Osteocyte (in vitro differentiated cells): ENCODE measurements at regions not wholly inside any gene's neighbourhood (a gene's known extent, or its start where the extent isn't known, plus 50 kb on each side); places are given as distances from the start of the nearest gene placed in this dataset.

Experiments used
- DNase-seq: peaks from one replicate; pipeline ENCODE4 v3.0.0; 2021; ENCODE audit warnings: mixed read lengths; ENCODE audit not compliant: unreplicated experiment; ENCODE audit errors: extremely low spot score
- H3K27ac Mint-ChIP-seq: one replicate; pipeline ENCODE4 v1.8.0; 2021; ENCODE audit warnings: mild to moderate bottlenecking, mixed read lengths; ENCODE audit not compliant: unreplicated experiment
- H3K27me3 Mint-ChIP-seq: one replicate; pipeline ENCODE4 v1.8.0; 2021; ENCODE audit warnings: mixed read lengths; ENCODE audit not compliant: unreplicated experiment
- H3K36me3 Mint-ChIP-seq: one replicate; pipeline ENCODE4 v1.8.0; 2021; ENCODE audit warnings: mixed read lengths; ENCODE audit not compliant: unreplicated experiment
- H3K4me1 Mint-ChIP-seq: one replicate; pipeline ENCODE4 v1.8.0; 2021; ENCODE audit warnings: mixed read lengths; ENCODE audit not compliant: unreplicated experiment
- H3K4me3 Mint-ChIP-seq: one replicate; pipeline ENCODE4 v1.8.0; 2021; ENCODE audit warnings: mild to moderate bottlenecking, moderate library complexity, mixed read lengths; ENCODE audit not compliant: unreplicated experiment
- H3K9me3 Mint-ChIP-seq: one replicate; pipeline ENCODE4 v1.8.0; 2021; ENCODE audit warnings: mixed read lengths; ENCODE audit not compliant: unreplicated experiment
- TF ChIP-seq, protein P1 (sequence below): fragments of 200-600 bp; sonication (generic); IDR thresholded peaks from 2 replicates; pipeline ENCODE4 v1.5.0; 2021; ENCODE audit warnings: antibody characterized with exemption, mild to moderate bottlenecking, moderate library complexity

DNA sequence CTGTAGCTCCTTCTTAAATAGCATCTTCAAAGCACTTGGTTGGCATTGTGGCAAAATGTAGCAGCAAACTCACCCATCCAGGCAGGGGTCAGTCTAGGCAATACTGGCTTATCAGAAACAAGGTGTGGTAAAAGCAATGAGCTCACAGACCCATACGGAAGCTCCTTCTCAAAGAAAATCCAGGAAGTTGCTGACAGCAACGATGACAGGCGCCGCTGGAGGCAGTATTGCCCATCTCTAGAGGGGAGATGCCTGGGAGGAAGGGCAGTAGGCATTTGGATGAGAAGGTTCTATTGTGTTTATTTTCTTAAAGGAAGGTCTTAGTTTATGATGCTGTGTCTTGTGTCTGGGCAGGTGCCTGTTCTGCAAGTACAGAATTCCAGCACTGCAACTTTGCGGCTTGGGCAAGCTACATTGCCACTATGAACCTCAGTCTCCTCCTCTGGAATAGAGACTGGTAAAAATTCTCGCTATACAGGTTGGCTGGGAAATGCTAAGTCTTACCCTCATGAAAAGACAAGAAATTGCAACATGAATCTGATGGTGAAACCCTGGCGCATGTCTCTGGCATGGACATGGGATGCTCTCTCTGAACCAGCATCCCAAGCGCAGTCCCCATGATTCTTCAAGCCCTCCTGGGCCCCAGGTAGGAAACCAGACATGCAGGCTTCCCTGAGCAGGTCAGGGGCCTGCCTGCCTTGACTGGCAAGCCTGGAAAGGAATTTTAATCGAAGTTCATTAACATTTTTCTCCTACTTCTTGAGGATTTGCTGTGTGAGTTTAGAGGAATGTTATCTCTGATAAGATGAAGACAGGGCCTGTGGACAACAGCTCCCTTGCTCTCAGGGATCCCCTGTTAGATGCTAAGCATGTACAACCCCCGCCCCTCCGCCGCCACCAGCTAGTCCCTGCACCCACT lies 156.0 kb downstream of the TFCP2L1 start:
- DNase-seq, result no peak
- H3K4me1 Mint-ChIP-seq, result no peaks in the 10 kb centered on the region

DNA sequence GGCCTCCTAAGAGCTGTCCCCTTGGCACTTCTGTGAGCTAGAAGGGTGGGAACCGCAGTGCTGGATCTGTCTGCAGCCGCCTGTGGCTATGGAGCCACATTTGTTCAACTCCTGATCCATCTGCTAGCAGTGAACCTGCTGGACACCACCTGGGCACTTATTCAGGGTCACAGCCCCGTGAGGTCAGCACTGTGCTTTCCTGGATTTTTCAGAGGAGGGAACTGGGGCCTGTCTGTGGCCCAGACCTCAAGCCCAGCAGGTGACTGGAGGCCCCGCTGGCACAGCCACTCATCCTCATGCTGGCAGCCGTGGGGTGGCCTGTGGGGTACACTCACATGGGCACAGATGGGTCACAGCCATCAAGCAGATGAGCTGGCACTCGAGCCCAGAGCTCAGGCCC lies 155.3 kb downstream of the TFCP2L1 start:
- H3K4me1 Mint-ChIP-seq, result no peaks in the 10 kb centered on the region
- H3K36me3 Mint-ChIP-seq, result no peaks in the 10 kb centered on the region
- TF ChIP-seq, protein P1, sequence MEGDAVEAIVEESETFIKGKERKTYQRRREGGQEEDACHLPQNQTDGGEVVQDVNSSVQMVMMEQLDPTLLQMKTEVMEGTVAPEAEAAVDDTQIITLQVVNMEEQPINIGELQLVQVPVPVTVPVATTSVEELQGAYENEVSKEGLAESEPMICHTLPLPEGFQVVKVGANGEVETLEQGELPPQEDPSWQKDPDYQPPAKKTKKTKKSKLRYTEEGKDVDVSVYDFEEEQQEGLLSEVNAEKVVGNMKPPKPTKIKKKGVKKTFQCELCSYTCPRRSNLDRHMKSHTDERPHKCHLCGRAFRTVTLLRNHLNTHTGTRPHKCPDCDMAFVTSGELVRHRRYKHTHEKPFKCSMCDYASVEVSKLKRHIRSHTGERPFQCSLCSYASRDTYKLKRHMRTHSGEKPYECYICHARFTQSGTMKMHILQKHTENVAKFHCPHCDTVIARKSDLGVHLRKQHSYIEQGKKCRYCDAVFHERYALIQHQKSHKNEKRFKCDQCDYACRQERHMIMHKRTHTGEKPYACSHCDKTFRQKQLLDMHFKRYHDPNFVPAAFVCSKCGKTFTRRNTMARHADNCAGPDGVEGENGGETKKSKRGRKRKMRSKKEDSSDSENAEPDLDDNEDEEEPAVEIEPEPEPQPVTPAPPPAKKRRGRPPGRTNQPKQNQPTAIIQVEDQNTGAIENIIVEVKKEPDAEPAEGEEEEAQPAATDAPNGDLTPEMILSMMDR, result no peak
- DNase-seq, result no peak
- no peak overlapping the region for H3K4me3 Mint-ChIP-seq
- H3K9me3 Mint-ChIP-seq, result no peaks in the 10 kb centered on the region
- H3K27ac Mint-ChIP-seq, result no peak overlapping the region
- H3K27me3 Mint-ChIP-seq, result peaks cover 36% of the 10 kb centered on the region

More for the DNA sequence above, 156.0 kb downstream of the TFCP2L1 start:
- H3K27ac Mint-ChIP-seq, result no peak overlapping the region
- H3K27me3 Mint-ChIP-seq, result peaks cover 38% of the 10 kb centered on the region
- TF ChIP-seq, protein P1, result peak; percentile 53
- no peaks in the 10 kb centered on the region for H3K9me3 Mint-ChIP-seq
- H3K36me3 Mint-ChIP-seq, result no peaks in the 10 kb centered on the region
- H3K4me3 Mint-ChIP-seq, result no peak overlapping the region

DNA sequence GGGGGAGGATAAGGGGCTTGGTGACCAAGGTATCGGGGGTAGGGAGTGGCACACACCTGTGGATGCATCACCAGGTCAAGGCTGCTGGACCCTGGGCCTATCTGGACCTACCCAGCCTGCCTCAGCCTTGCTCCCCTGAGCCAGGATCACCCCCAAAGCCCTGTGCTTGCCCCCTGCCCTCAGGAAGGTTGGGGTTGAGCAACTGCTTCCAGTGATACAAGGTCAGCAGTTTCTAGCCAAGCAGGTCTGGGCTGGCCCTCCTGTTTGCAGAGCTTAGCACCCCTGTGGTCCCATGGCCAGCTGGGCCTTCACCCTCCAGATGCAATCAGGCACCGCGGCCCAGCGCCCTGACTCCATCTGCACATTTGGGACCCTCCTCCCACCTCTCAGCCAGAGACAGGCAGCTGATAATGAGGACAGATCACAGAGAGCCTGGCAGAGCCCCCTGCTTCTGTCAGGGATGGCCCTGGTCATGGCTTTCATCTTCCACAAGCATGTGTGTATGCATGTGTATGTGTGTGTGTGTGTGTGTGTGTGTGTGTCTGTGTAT lies 154.6 kb downstream of the TFCP2L1 start:
- DNase-seq, result no peak
- TF ChIP-seq, protein P1, result no peak
- Mint-ChIP-seq H3K27me3 (peaks cover 33% of the 10 kb centered on the region), H3K36me3 (no peaks in the 10 kb centered on the region), H3K9me3 (no peaks in the 10 kb centered on the region), H3K4me1 (no peaks in the 10 kb centered on the region), H3K4me3 (no peak overlapping the region), H3K27ac (no peak overlapping the region)

- TF ChIP-seq, protein P1, result no peak
- H3K4me3 Mint-ChIP-seq, result no peak overlapping the region
- no peaks in the 10 kb centered on the region for H3K9me3 Mint-ChIP-seq
- DNase-seq, result no peak
- H3K4me1 Mint-ChIP-seq, result no peaks in the 10 kb centered on the region
- no peaks in the 10 kb centered on the region for H3K36me3 Mint-ChIP-seq
- H3K27ac Mint-ChIP-seq, result no peak overlapping the region
- H3K27me3 Mint-ChIP-seq, result peaks cover 33% of the 10 kb centered on the region
These were observed 153.6 kb downstream of the TFCP2L1 start for GRCh38 chr2:121131375-121131774.

DNA sequence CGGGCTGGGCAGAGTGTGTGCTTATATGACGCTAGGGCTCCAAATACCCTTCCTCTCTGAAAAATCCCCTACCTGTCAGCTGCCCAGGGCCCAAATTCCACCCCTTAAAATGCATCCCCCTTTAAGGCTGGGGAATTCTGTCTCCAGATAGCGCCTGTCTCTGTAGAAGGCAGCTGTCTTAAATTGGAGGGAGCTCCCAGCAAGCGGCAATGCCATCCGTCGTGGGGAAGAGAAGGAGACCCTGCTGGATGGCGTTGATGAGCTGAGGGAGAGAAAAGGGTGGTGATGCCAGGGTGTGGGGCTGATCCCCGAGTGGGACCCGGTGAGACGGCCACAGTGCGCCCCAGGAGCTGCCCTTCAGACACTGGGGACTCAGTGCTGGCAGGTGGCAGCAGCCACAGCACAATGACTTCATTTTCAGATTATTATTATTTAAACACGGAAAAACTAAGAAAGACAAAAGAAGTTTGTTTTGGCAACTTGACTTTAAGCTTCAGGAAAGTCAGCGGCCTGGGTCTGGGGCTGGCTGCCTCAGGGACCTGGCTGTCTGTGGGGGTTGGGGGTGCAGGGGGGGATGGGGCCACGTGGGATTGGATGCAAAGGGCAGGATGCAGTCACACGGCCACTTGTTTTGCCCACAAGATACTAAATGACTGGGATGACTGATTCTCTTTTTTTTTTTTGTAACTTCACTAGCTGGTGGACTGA lies 152.8 kb downstream of the TFCP2L1 start:
- TF ChIP-seq, protein P1, result no peak
- Mint-ChIP-seq H3K27ac (no peak overlapping the region), H3K36me3 (no peaks in the 10 kb centered on the region), H3K4me1 (no peaks in the 10 kb centered on the region), H3K9me3 (no peaks in the 10 kb centered on the region), H3K27me3 (peaks cover 29% of the 10 kb centered on the region), H3K4me3 (no peak overlapping the region)
- no peak for DNase-seq
